ENCODE measurements at regions not wholly inside any gene's neighbourhood (a gene's known extent, or its start where the extent isn't known, plus 50 kb on each side); places are given as distances from the start of the nearest gene placed in this dataset.

DNA sequence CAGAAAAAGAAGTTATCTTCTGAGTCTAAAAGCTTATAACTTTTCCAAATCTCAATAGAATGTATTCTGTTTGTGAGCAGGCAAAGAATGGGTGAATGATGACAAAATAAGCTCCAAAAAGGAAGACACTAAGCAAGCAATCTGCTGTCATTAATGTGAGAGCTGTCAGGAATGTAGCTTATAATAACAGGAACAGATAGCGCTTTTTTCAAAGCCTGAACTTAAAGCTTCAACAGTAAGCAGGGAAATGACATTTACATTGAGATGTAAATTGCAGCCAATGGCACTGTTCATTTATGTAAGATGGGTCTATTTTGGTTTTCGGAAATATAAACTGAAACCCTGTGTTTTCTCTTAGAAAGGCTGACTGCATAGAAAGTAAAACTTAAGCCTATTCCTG, 1005.9 kb downstream of the PDHA2 start:
- ChIA-PET CTCF (no interaction called here), POLR2A (no interaction called here)
- no peaks in the 10 kb centered on the region for H3K79me2 ChIP-seq (ENCODE audit: control insufficient read depth, insufficient read depth, low read length)
- H2AFZ ChIP-seq (ENCODE audit: insufficient read depth, low read depth, low read length, poor library complexity, severe bottlenecking) = no peak overlapping the region
- Mint-ChIP-seq H3K4me3 (no peak overlapping the region), H3K27me3 (no peaks in the 10 kb centered on the region), H3K27ac (no peak overlapping the region), H3K4me1 (no peaks in the 10 kb centered on the region), H3K9me3 (ENCODE audit: insufficient read depth) (no peaks in the 10 kb centered on the region)
- no peaks in the 10 kb centered on the region for H3K27me3 ChIP-seq (replicated peaks in 1 of 4; ENCODE audit: control extremely low read depth in 1 of 4, control insufficient read depth in 3 of 4, insufficient read depth in 4 of 4, low read length in 3 of 4)
- no peak overlapping the region for H3K4me3 ChIP-seq (ENCODE audit: control extremely low read depth in 1 of 5, extremely low read depth in 1 of 5, insufficient read depth in 1 of 5, low read depth in 2 of 5, low read length in 4 of 5)
- H3K4me1 ChIP-seq (ENCODE audit: control insufficient read depth in 2 of 2, insufficient read depth in 2 of 2, low read length in 2 of 2) = no peaks in the 10 kb centered on the region
- no peaks in the 10 kb centered on the region for H3K9me3 ChIP-seq (ENCODE audit: control extremely low read depth in 1 of 3, control insufficient read depth in 2 of 3, insufficient read depth in 1 of 3, low read length in 2 of 3)
- DNase-seq = no peak
- intact Hi-C loops (cut with micrococcal nuclease) = no loop called here
- no peak overlapping the region for H3K27ac ChIP-seq (ENCODE audit: low read length in 2 of 2)
- H3K36me3 ChIP-seq (replicated peaks in 1 of 2; ENCODE audit: control extremely low read depth in 1 of 2, control insufficient read depth in 1 of 2, extremely low read depth in 1 of 2, insufficient read depth in 2 of 2, low read length in 1 of 2) = no peaks in the 10 kb centered on the region
- H4K20me1 ChIP-seq (ENCODE audit: control insufficient read depth, insufficient read depth, low read length, poor library complexity, severe bottlenecking) = no peaks in the 10 kb centered on the region
- H3K9ac ChIP-seq (ENCODE audit: low read length) = no peak overlapping the region
- no peak overlapping the region for H3K4me2 ChIP-seq (replicated peaks; ENCODE audit: low read depth, low read length, poor library complexity, severe bottlenecking)
- no peak for ATAC-seq (ENCODE audit: low read depth)
- 100% methylated on average over 1 of the region's 2 CpGs for WGBS (ENCODE audit: insufficient coverage)
- TF ChIP-seq, protein P1, sequence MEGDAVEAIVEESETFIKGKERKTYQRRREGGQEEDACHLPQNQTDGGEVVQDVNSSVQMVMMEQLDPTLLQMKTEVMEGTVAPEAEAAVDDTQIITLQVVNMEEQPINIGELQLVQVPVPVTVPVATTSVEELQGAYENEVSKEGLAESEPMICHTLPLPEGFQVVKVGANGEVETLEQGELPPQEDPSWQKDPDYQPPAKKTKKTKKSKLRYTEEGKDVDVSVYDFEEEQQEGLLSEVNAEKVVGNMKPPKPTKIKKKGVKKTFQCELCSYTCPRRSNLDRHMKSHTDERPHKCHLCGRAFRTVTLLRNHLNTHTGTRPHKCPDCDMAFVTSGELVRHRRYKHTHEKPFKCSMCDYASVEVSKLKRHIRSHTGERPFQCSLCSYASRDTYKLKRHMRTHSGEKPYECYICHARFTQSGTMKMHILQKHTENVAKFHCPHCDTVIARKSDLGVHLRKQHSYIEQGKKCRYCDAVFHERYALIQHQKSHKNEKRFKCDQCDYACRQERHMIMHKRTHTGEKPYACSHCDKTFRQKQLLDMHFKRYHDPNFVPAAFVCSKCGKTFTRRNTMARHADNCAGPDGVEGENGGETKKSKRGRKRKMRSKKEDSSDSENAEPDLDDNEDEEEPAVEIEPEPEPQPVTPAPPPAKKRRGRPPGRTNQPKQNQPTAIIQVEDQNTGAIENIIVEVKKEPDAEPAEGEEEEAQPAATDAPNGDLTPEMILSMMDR (IDR thresholded peaks at IDR 0.05) = no peak
- no peak for TF ChIP-seq EZH2 (IDR thresholded peaks at IDR 0.05; ENCODE audit: borderline replicate concordance, insufficient read depth, low read depth, low read length, poor library complexity, severe bottlenecking)

- no peaks in the 10 kb centered on the region for H3K27me3 ChIP-seq (replicated peaks in 1 of 4; ENCODE audit: control extremely low read depth in 1 of 4, control insufficient read depth in 3 of 4, insufficient read depth in 4 of 4, low read length in 3 of 4)
- H3K27ac ChIP-seq (ENCODE audit: low read length in 2 of 2) = no peak overlapping the region
- no peaks in the 10 kb centered on the region for H3K4me1 ChIP-seq (ENCODE audit: control insufficient read depth in 2 of 2, insufficient read depth in 2 of 2, low read length in 2 of 2)
- H3K4me3 ChIP-seq (ENCODE audit: control extremely low read depth in 1 of 5, extremely low read depth in 1 of 5, insufficient read depth in 1 of 5, low read depth in 2 of 5, low read length in 4 of 5) = no peak overlapping the region
- Mint-ChIP-seq H3K4me3 (no peak overlapping the region), H3K27me3 (no peaks in the 10 kb centered on the region), H3K9me3 (ENCODE audit: insufficient read depth) (peaks cover 7% of the 10 kb centered on the region), H3K27ac (no peak overlapping the region), H3K4me1 (no peaks in the 10 kb centered on the region)
- H3K9me3 ChIP-seq (ENCODE audit: control extremely low read depth in 1 of 3, control insufficient read depth in 2 of 3, insufficient read depth in 1 of 3, low read length in 2 of 3) = peaks cover 0 to 3% (median 0%) of the 10 kb centered on the region in 3 donors
- ATAC-seq (ENCODE audit: low read depth) (no peak), DNase-seq (no peak)
- H4K20me1 ChIP-seq (ENCODE audit: control insufficient read depth, insufficient read depth, low read length, poor library complexity, severe bottlenecking) = no peaks in the 10 kb centered on the region
- no peak overlapping the region for H3K4me2 ChIP-seq (replicated peaks; ENCODE audit: low read depth, low read length, poor library complexity, severe bottlenecking)
- CTCF ChIA-PET = no interaction called here
- no peaks in the 10 kb centered on the region for H3K36me3 ChIP-seq (replicated peaks in 1 of 2; ENCODE audit: control extremely low read depth in 1 of 2, control insufficient read depth in 1 of 2, extremely low read depth in 1 of 2, insufficient read depth in 2 of 2, low read length in 1 of 2)
- H2AFZ ChIP-seq (ENCODE audit: insufficient read depth, low read depth, low read length, poor library complexity, severe bottlenecking) = no peak overlapping the region
- TF ChIP-seq EZH2 (IDR thresholded peaks at IDR 0.05; ENCODE audit: borderline replicate concordance, insufficient read depth, low read depth, low read length, poor library complexity, severe bottlenecking) = no peak
- TF ChIP-seq, protein P1 (IDR thresholded peaks at IDR 0.05) = no peak
- no peak overlapping the region for H3K9ac ChIP-seq (ENCODE audit: low read length)
- no peaks in the 10 kb centered on the region for H3K79me2 ChIP-seq (ENCODE audit: control insufficient read depth, insufficient read depth, low read length)
- intact Hi-C loops (cut with micrococcal nuclease) = no loop called here
- no CpG with 5 or more reads among the region's 1 CpG for WGBS (ENCODE audit: insufficient coverage)
- POLR2A ChIA-PET = no interaction called here
These were observed 1034.8 kb downstream of the PDHA2 start for GRCh38 chr4:96874657-96875056.
